Endometrial microvascular endothelial cells (primary cell): ENCODE measurements at regions not wholly inside any gene's neighbourhood (a gene's known extent, or its start where the extent isn't known, plus 50 kb on each side); places are given as distances from the start of the nearest gene placed in this dataset.
"Not testable (repeated sequence)": the region's sequence is repeated elsewhere in the genome, so short reads cannot be mapped to it uniquely, and the experiment has no call there.

Experiments used
- in situ Hi-C: cut with HindIII; loops from 2 replicates; pipeline ENCODE4 v1.10.0; 2017; ENCODE audit warnings: low sequenced_read_pairs, low pct_unique_long_range_greater_than_20kb; ENCODE audit errors: inconsistent ontology term

GRCh38 chr1:66424530-66424929, 109.4 kb upstream of the SGIP1 start:
- in situ Hi-C loops = not testable (repeated sequence)

- in situ Hi-C loops = loop anchor here (25.0 kb wide), 1 partner anchor 89 kb away; no protein-coding TSS in a partner anchor
Observed at GRCh38 chr1:66426239-66426853, 107.6 kb upstream of the SGIP1 start.

GRCh38 chr1:66430815-66431214, 103.1 kb upstream of the SGIP1 start:
- in situ Hi-C loops = loop anchor here (25.0 kb wide), 1 partner anchor 94 kb away; no protein-coding TSS in a partner anchor

GRCh38 chr1:66431999-66432398, 102.0 kb upstream of the SGIP1 start:
- in situ Hi-C loops = loop anchor here (25.0 kb wide), 1 partner anchor 95 kb away; no protein-coding TSS in a partner anchor

- in situ Hi-C loops = loop anchor here (25.0 kb wide), 1 partner anchor 96 kb away; no protein-coding TSS in a partner anchor
Observed at GRCh38 chr1:66433611-66434010, 100.3 kb upstream of the SGIP1 start.

- in situ Hi-C loops = loop anchor here (25.0 kb wide), 1 partner anchor 97 kb away; no protein-coding TSS in a partner anchor
Observed at GRCh38 chr1:66434096-66434495, 99.9 kb upstream of the SGIP1 start.

- in situ Hi-C loops = loop anchor here (25.0 kb wide), 1 partner anchor 98 kb away; no protein-coding TSS in a partner anchor
Observed at GRCh38 chr1:66435541-66435940, 98.4 kb upstream of the SGIP1 start.

- in situ Hi-C loops = loop anchor here (25.0 kb wide), 1 partner anchor 99 kb away; no protein-coding TSS in a partner anchor
Observed at GRCh38 chr1:66436378-66437135, 97.4 kb upstream of the SGIP1 start.

- in situ Hi-C loops = loop anchor here (25.0 kb wide), 1 partner anchor 100 kb away; no protein-coding TSS in a partner anchor
Observed at GRCh38 chr1:66437136-66437401, 96.9 kb upstream of the SGIP1 start.

GRCh38 chr1:66438062-66438461, 95.9 kb upstream of the SGIP1 start:
- in situ Hi-C loops = loop anchor here (25.0 kb wide), 1 partner anchor 101 kb away; no protein-coding TSS in a partner anchor

GRCh38 chr1:66438501-66438900, 95.5 kb upstream of the SGIP1 start:
- in situ Hi-C loops = loop anchor here (25.0 kb wide), 1 partner anchor 101 kb away; no protein-coding TSS in a partner anchor

- in situ Hi-C loops = loop anchor here (25.0 kb wide), 1 partner anchor 102 kb away; no protein-coding TSS in a partner anchor
Observed at GRCh38 chr1:66439031-66439740, 94.8 kb upstream of the SGIP1 start.

GRCh38 chr1:66443793-66444192, 90.2 kb upstream of the SGIP1 start:
- in situ Hi-C loops = loop anchor here (25.0 kb wide), 1 partner anchor 106 kb away; no protein-coding TSS in a partner anchor

GRCh38 chr1:66444438-66445265, 89.3 kb upstream of the SGIP1 start:
- in situ Hi-C loops = loop anchor here (25.0 kb wide), 1 partner anchor 107 kb away; no protein-coding TSS in a partner anchor

GRCh38 chr1:66445492-66446181, 88.3 kb upstream of the SGIP1 start:
- in situ Hi-C loops = loop anchor here (25.0 kb wide), 1 partner anchor 108 kb away; no protein-coding TSS in a partner anchor

GRCh38 chr1:66446261-66447001, 87.5 kb upstream of the SGIP1 start:
- in situ Hi-C loops = loop anchor here (25.0 kb wide), 1 partner anchor 109 kb away; no protein-coding TSS in a partner anchor

GRCh38 chr1:66450043-66450514, 83.9 kb upstream of the SGIP1 start:
- in situ Hi-C loops = loop anchor here (25.0 kb wide), 1 partner anchor 188 kb away; no protein-coding TSS in a partner anchor
